Right lung (tissue), 2 donors: ENCODE measurements at regions not wholly inside any gene's neighbourhood (a gene's known extent, or its start where the extent isn't known, plus 50 kb on each side); places are given as distances from the start of the nearest gene placed in this dataset.

Experiments used
- DNase-seq, 2 donors: peaks; one replicate each; pipeline ENCODE4 v3.0.0-alpha.2; 2013

DNA sequence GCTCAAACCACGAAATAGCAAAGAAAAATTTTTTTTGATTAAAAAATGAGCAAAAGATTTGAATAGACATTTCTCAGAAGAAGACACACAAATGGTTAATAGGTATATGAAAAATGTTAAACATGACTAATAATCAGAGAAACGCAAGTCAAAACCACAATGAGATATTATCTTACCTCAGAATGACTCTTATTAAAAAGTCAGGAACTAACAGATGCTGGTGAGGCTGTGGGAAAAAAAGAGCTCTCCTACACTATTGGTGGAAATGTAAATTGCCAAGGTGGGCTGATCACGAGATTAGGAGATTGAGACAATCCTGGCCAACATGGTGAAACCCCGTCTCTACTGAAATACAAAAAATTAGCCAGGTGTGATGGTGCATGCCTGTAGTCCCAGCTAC is 315.5 kb upstream of the FLRT2 start:
- DNase-seq: no peak

DNA sequence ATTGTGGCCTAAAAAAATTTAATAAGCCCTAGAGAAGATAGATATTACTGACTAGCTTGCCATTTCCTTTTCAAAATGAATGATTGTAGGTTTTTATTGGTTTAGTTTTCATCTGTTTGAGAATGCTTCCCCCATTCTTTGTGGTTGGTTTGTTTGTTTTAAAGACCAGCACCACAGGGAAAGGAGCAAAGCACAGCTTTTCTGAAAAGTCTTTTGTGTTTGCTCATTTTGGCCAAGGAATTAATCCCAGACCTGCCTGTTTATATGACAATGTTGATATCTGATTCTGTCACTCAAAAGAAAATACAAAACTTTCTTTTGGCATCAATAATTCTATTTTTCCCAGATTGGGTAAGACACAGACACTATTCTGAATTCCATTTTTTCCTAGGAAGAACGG is 312.5 kb upstream of the FLRT2 start:
- DNase-seq: no peak

DNA sequence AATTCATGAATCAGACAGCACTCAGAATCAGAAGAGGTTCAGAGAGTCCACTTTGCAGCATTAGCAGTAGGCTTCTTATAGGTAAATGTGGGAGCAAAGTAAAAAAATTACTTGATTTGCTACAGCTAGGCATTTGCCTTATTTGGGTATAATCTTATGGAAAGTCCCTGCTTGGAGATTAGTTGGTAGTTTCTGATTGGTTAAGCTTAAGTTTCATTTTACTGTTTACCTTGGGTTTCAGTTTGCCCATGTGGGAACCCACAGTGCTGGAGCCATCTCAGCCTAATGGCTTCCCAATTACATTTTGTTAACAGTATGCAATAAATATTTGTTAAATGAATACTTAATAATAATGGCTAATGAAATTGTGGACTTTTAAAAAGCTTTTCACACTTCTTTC is 311.0 kb upstream of the FLRT2 start:
- no peak for DNase-seq

DNA sequence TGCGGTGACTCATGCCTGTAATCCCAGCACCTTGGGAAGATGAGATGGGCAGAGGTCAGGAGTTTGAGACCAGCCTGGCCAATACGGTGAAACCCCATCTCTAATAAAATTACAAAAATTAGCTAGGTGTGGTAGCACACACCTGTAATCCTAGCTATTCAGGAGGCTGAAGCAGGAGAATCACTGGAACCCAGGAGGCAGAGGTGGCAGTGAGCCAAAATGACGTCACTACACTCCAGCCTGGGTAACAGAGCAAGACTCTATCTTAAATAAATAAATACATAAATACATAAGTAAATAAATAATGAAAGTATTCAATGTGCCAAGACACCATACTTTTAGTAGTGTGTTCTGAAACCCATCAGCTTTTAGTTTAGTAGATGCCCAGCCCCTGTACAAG is 308.1 kb upstream of the FLRT2 start:
- no peak for DNase-seq

DNA sequence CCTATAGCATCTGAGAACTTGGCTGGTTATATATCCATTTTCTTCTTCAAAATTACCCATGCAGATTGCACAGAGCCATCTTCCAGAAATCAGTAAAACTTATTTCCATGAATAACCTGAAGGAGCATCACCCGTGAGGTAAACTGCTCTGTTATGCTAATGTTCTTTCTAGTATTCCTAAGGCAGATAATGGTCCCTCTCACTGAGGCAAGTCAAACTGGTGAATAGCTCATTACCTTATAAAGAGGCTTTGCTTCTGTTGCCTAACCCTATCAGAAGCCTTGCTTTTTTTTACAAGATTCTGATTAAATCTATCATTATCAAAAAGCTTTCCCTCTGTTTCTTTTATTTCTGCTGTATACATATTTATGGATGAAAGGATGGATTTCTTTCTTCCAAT is 307.6 kb upstream of the FLRT2 start:
- DNase-seq: no peak

DNA sequence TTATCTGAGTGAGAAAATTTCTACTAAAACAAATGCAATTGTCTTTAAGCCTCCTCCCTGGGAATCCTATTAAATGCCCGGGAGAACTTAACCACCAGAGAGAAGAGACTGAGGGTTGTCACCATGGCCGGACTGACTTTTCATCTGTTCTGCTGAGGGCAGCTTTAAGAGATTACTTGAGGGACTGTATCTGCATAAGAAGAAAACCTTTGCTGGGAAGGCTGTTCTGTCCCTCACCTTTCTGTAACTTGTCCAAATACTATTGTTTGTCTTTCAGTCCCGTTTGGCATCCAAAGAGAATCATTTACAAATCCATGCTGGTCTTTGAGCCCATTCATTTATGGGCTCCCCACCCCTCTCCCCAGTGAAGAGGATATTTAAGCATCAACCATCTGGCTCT is 306.3 kb upstream of the FLRT2 start:
- DNase-seq: no peak

DNA sequence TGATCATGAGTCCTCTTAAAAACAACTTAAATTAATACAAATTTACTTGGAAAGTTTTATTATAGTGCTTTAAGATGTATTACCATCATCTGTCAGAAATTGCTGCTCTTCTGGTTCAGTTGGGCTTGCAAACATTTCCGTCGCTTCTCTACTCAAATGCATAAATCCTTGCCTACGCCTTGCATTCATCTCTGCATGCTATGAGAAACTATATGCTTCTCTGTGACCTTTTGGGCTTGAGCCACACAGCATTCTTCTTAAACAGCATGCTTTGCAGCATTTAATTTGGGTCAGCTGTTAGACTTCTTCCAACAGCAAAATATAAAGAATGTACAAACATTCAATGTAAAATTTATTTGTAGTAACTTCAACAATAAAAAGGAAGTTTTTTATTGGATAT is 305.7 kb upstream of the FLRT2 start:
- peak in 1 of 2 donors; percentile 10 for DNase-seq

DNA sequence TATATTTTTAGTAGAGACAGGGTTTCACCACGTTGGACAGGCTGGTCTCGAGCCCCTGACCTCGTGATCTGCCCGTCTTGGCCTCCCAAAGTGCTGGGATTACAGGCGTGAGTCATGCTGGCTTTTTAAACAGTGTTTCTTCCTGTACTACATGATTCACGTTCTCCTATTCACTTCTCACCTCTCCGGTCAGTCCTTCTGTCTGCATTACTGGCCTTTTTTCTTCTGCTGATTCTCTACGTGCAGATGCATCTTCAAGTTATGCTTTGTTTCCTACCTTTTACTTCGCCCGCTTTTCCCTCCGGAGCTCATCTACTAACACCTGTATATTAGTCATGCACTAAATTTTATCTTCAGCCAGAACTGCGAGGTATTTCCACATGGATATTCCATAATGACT is 296.2 kb upstream of the FLRT2 start:
- DNase-seq: no peak

DNA sequence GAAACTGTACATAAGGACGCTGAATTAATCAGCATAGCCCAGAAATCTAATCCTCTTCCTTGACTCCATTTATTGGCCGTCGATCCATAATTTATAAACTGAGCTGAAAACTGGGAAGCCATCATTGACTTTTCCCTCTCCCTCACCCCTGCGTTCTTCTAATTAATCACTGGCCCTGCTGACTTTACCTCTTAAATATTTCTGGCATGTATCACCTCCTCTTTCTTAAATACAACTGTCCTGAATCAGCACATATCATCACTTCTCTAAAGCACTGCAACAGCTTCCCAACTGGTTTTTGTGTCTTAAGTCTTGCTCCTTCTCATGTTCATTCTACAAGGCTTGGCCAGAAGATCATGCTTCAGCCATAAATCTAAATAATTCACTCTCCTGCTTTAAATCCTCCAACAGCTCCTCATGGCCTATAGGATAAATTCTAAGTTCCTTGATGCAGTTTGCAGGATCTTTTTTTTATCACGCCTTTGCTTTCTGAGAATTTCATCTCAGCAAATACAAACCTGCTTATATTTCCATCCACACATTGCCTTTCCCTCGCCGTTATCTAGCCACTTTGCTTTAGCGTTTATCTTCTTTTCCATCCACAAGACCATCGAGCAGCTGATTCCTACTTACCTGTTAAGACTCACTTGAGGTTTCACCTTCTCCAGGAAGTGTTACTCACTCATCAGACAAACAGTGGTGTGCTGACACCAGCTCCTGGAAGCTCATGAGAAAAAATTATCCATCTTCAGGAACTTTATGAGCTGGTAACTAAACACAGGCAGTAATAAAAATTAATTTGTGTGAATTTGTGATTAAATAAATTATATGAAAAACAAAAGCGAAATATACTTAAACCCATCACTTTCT is 295.6 kb upstream of the FLRT2 start:
- DNase-seq: no peak

DNA sequence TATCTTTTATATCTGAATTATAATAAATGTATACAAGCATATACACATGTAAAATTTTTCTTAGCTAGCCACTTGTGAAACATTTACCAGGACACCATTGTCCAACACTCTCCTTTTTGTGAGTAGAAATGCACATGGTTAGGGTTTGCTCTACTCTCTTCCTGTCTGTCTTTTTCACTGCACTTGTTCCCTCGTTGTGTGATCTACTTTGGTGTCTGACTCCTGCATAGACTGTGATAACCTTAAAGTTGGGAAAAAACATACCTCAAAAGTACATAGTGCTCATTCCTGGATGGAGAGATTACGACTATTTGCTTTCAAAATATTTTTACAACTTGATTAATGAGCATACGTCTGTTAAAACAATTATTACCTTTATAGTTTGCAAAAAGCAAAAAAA is 294.1 kb upstream of the FLRT2 start:
- no peak for DNase-seq

DNA sequence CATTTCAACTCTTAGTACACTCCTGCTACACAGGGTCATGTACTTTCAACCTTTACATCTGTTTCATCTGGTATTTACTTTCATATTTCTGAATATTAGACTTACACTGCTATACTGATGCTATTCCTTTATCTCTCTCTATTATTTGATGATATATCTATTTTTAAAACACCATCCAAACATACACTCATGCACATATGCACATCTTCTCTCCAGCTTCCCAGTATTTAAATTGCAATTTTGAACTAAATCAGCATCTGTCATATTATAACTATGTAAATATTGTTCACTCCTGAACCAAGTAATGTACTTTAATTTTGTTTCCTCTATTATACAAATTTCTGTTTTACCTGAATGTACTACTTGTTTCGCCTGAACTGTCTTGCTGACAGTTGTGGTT is 293.6 kb upstream of the FLRT2 start:
- DNase-seq: no peak

DNA sequence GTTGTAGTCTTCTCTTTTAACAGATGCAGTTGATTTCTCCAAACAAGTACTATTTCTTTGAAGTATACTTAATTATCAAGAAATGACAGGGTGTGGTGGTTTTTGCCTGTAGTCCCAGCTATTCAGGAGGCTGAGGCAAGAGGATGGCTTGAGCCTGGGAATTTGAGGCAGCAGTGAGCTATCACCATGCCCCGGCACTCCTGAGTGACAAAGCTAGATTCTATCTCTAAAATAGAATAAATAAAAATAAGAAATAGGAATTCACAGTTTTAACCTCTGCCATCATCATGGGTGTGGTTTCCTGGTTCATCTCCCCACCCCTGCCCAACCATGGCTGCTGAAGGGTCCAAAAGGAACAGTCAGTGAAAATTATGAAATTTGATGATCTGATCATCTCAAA is 290.2 kb upstream of the FLRT2 start:
- no peak for DNase-seq

DNA sequence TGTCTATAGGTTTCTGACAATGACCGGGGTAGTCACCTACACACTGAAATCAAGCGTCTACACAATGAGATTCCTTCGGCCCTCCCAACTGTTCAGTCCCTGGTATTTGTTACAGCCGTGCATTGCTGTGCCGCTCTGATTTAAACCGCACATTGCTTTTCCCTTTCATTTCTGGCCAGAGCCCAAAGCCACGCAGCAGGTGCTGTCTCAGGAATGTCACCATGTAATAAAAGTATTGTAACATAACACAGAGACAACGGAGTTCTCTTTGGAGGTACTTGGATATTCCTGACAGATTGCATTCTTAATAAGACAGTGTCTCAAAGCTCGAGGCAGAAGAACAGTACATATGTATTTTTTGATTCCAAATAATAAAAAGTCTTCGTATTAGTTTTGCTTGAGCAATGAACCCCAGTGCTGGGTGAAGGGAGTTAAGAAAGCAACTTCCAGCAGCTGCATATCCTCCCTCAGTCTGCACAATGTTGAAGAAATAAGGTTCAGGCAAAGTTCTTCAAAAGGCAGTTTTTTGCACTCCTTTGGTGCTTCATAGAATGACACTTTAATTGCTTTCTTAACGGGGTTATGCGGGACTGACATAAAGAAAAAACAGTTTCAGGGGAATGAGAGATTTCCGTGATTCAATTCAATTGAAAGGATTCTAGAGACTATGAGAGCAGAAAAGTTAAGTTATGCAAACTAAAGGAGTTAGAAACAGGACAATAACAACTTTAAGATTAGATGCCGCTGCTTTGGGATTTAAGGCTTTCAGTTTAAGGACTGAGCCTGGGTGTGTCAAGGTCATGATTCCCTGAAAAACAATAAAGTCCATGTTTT is 288.7 kb upstream of the FLRT2 start:
- no peak for DNase-seq

DNA sequence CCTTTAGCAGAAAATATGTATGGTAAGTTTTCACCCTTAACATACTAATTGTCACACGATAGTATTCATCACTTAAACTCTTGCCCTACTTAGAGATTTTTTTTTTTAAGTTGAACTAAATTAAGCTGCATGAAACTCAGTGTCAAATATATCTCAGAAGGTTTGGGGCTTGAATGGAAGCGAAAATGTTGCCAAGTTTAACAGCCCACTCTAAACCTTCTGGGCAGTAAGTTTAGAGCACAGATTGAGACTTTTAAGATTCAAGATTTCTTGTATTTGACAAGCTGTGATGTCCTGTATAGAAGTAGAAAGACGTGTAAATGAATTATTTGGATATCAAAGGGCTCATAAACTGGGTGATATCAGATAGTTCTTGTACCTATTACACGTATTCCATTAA is 287.3 kb upstream of the FLRT2 start:
- no peak for DNase-seq

DNA sequence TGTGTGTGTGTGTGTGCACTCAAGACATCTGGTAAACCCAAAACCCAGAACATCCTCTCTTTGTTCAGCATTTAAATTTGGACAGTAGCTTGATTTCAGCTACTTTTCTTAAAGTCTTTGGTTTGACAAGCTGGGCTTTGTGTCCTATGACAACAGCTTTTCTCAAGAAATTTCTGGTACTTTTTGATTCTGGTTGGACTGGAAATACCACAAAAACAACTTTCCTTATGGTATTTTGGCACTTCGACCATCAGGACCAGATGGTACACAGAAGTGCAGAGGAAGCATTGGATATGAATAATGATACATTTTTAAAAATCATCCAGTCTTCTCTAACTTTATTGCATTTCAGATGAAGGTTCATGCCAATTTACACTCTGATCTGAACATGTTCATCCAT is 286.6 kb upstream of the FLRT2 start:
- no peak for DNase-seq

DNA sequence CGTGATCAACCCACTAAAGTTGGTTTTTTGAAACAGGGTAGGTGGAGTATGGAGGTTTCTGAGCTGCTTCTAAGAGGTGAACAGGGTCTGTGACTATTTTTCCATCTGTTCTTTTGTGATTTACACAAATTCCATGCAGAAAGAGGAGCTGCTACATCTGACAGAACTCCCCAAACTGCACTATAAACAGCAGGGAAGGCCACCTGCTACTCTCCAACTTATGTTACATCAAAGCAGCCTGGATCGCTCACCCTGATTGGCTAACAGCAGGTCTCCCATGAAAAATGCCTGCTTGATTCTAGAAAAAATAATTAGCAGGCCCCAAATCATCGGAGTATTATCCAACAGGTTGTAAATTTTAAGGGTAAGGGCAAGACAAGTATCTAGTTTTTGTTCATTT is 282.9 kb upstream of the FLRT2 start:
- DNase-seq: no peak

DNA sequence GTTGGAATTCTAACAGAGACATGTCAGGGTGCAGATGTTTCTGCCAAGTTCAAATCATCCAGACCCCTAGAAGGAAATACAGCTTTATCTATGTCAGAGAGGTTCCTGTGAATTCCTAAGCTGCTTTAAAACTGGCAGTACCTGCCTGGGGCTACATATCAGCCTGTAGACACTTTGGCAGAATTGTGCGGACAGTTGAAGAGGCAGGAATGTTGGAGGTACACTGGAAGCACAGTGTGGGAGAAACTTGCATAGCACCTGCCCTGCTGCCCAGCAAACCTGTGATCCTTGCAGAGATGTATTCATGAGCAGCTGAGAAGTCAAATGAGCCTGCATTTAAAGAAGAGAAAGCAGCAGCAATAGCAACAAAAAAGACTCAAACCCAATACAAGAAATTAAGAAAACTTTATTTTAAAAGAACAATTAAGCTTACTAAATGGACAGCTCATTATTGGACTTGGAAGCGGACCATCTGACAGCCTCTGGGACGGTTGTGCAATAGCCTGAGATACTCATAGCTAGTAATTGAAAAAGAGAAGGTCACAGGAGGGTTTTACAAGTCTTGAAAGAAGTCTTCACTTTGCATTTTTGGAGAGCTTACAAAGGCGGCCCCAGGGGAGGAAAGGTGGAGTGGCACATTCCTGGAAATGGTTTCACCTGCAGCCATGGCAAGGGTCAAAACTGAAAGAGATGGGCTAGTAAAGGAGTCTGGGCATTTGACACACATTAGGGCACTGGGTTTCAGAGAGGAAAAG is 280.9 kb upstream of the FLRT2 start:
- DNase-seq: no peak

DNA sequence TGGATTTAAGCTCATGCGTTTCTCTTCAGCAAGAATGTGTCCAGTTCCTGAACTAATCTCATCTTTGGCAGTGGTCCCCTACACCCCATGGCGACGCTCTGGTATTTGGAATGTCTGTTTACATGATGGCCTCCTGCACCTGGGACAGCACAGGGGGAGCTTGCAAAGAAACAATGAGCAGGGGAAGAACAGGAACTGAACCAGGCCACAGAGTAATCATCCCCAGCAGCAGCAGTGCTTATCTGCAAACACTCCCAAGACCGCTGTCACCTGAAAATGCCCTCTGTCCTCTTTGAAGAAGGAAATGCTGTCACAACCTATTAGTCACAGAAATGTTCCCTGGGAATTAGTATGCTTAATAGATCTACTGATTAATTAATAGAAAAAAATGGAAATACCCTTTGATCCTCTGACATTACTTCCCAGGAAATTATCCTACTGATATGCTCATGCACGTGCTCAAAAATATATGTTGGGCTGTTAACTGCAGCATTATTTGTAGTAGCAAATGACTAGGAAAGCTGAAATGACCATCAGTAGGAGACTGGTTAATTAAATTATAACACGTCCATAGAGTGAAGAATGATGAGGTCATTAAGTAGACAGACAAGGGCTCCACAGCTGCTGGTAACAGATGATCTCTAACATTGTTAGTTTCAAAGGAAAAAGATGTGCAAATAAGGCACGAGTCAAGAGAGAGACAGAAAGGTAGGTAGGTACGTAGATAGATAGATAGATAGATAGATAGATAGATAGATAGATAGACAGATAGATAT is 279.3 kb upstream of the FLRT2 start:
- DNase-seq: no peak

DNA sequence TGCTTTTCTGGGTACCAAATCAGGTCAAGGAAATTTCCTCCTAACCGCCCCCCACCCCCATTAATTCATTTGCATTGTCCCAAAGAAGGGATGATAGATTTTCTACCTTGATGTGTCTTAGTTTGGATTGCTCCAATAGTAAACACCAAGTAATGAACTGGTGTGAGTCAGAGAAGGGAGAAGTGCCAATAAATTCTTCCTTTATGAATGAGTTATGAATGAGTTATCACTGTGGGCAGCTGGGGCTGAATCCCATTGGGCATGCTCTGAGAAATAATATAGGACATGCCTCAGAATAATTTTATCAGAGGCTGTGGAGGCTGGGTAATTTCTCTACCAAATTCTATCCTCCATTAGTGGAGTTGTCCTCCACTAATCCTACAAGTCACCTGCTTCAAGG is 277.9 kb upstream of the FLRT2 start:
- DNase-seq: no peak

DNA sequence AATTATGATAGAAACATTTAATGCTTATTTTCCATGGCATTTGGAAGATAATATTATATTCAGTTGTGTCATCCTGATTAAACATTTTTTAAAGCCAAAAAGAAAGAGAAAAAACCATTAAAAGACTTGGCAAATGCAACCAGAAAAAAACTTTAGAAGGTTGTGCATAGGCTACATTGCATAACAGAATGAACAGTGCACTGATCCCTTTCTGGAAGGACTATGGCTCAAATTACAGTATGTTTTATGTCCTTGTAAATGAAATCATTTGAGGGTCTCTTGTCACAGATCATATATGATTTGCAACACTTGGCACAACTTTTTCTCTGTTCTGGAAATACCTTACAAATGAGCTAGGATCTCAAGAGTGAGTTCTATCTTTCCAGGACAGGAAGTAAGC is 275.2 kb upstream of the FLRT2 start:
- no peak for DNase-seq

DNA sequence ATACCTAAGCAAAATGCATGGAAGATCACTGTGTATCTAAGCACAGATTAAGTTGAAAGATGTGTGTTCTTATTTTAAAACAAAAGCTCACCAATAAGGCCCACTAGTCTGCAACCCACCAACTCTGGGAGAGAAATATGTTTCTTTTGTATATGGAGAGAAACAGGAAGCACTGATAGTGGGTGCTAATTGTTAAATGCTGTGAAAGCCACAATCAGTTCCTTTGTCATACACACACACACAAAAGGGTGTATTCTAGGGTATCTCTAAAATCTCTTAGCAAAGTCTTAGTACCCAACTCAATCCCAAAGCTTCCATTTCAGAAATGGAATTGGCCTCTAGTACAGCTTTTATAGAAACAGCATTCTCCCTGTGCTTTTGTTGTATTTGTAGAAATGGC is 272.7 kb upstream of the FLRT2 start:
- no peak for DNase-seq
